ENCODE measurements at regions not wholly inside any gene's neighbourhood (a gene's known extent, or its start where the extent isn't known, plus 50 kb on each side); places are given as distances from the start of the nearest gene placed in this dataset.
"Not testable (repeated sequence)": the region's sequence is repeated elsewhere in the genome, so short reads cannot be mapped to it uniquely, and the experiment has no call there.

GRCh38 chr2:8500124-8501054, 181.5 kb upstream of the ID2 start:
- ATAC-seq (ENCODE audit: low read depth in 2 of 2), result no peak
- no peaks in the 10 kb centered on the region for H3K4me1 Mint-ChIP-seq

DNA sequence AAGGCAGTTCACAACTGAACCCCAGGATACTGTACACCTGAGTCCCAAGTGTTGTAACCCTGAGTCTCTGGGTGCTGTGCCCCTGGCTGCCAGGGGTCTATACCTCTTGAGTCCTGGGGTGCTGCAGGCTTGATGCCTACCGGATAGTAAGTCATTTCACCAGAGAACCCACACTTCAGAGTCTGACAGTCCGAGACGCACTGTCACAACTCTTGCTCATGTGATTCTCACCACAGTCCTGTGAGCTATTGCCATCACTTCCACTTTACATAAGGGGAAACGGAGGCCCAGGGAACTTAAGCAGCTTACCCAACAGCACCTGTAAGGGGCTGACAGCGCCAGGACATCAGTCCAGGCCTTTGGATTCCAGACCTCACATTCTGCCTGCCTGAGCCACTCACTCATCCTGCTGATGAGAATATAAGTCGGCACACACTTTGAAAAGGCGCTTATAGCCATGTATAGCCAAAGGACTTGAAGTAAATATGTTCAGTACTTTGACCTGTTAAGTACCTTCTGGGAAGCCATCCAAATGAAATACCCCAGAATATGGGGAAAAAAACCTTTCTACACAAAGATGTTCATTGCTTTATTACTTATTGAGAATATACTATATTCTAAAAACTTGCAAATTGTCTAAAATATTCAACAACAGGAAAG, 180.7 kb upstream of the ID2 start:
- Mint-ChIP-seq H3K27ac (no peak overlapping the region), H3K9me3 (no peaks in the 10 kb centered on the region)

More at GRCh38 chr2:8500124-8501054, 181.5 kb upstream of the ID2 start:
- no peaks in the 10 kb centered on the region for H3K9me3 Mint-ChIP-seq
- H3K27ac Mint-ChIP-seq, result no peak overlapping the region
- H3K36me3 Mint-ChIP-seq, result no peaks in the 10 kb centered on the region
- no peak for DNase-seq
- H3K27me3 Mint-ChIP-seq, result peaks cover 77 to 84% (median 83%) of the 10 kb centered on the region in 3 donors
- no peak overlapping the region for H3K4me3 Mint-ChIP-seq

GRCh38 chr2:8502316-8502715, 179.5 kb upstream of the ID2 start:
- H3K27me3 Mint-ChIP-seq, result peaks cover 76 to 82% (median 79%) of the 10 kb centered on the region in 3 donors
- no peak overlapping the region for H3K27ac Mint-ChIP-seq
- DNase-seq (no peak), ATAC-seq (ENCODE audit: low read depth in 2 of 2) (no peak)
- no peak overlapping the region for H3K4me3 Mint-ChIP-seq
- no peaks in the 10 kb centered on the region for H3K9me3 Mint-ChIP-seq
- no peaks in the 10 kb centered on the region for H3K4me1 Mint-ChIP-seq
- H3K36me3 Mint-ChIP-seq, result no peaks in the 10 kb centered on the region

More for the DNA sequence above, 180.7 kb upstream of the ID2 start:
- ATAC-seq (ENCODE audit: low read depth in 2 of 2), result no peak
- no peaks in the 10 kb centered on the region for H3K4me1 Mint-ChIP-seq
- peaks cover 77 to 82% (median 81%) of the 10 kb centered on the region in 3 donors for H3K27me3 Mint-ChIP-seq
- DNase-seq, result no peak
- H3K4me3 Mint-ChIP-seq, result no peak overlapping the region
- no peaks in the 10 kb centered on the region for H3K36me3 Mint-ChIP-seq

- ATAC-seq (ENCODE audit: low read depth in 2 of 2) (no peak), DNase-seq (no peak)
- peaks cover 5 to 9% of the 10 kb centered on the region in 2 donors for H3K36me3 Mint-ChIP-seq
- peaks cover 71 to 81% (median 75%) of the 10 kb centered on the region in 3 donors for H3K27me3 Mint-ChIP-seq
- H3K4me3 Mint-ChIP-seq, result no peak overlapping the region
- no peak overlapping the region for H3K27ac Mint-ChIP-seq
- H3K9me3 Mint-ChIP-seq, result peaks cover 7 to 21% (median 9%) of the 10 kb centered on the region in 7 donors
- H3K4me1 Mint-ChIP-seq, result no peaks in the 10 kb centered on the region
Measured at GRCh38 chr2:8505311-8505920, 176.4 kb upstream of the ID2 start.

DNA sequence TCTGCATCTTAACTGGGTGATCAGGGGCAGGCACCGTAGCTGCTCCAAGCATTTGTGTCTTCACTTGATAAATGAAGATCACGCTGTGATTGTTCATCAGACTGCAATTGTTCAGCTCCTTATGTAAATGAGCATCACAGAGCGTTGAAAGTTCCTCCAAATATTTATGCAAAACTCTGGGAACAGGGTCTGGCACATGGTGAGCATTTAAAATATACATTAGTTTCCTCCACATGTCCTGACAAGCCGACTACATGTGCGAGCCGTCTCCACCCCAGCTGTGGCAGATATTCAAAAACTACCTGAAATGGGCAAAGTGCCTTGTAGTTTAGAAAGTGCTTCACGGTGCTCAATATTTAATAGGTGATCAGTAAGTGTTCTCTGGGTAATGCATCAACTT, 175.1 kb upstream of the ID2 start:
- peaks cover 73 to 88% (median 80%) of the 10 kb centered on the region in 3 donors for H3K27me3 Mint-ChIP-seq
- peaks cover 5 to 12% of the 10 kb centered on the region in 2 donors for H3K36me3 Mint-ChIP-seq
- no peak overlapping the region for H3K4me3 Mint-ChIP-seq
- DNase-seq (no peak), ATAC-seq (ENCODE audit: low read depth in 2 of 2) (no peak)
- peaks cover 7 to 25% (median 12%) of the 10 kb centered on the region in 7 donors for H3K9me3 Mint-ChIP-seq
- H3K27ac Mint-ChIP-seq, result no peak overlapping the region
- no peaks in the 10 kb centered on the region for H3K4me1 Mint-ChIP-seq

DNA sequence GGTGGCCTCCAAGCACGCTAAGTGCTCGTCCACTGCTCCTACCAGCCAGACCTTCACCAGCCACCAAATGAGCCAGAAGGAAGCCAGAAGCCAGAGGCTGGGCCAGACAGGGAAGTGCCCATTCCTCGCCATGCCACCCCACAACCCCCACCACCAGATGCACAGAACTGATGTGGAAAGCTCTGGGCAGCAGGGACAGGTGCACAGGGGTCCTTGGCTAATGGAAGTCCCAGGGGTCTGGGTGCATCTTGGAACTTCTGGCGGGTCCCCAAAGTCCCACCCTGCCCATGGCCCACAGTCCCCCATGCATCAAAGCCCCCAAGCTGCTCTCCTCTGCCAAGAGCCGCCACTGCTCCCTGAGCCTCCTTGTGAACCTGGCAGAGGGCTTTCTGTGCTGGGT, 173.1 kb upstream of the ID2 start:
- Mint-ChIP-seq H3K4me1 (peaks cover 0 to 5% (median 5%) of the 10 kb centered on the region in 3 donors), H3K9me3 (peaks cover 14 to 38% (median 18%) of the 10 kb centered on the region in 7 donors), H3K4me3 (no peak overlapping the region), H3K36me3 (peaks cover 9 to 21% of the 10 kb centered on the region in 2 donors), H3K27ac (no peak overlapping the region), H3K27me3 (peaks cover 74 to 93% (median 89%) of the 10 kb centered on the region in 3 donors)
- DNase-seq, result no peak
- no peak for ATAC-seq (ENCODE audit: low read depth in 2 of 2)

DNA sequence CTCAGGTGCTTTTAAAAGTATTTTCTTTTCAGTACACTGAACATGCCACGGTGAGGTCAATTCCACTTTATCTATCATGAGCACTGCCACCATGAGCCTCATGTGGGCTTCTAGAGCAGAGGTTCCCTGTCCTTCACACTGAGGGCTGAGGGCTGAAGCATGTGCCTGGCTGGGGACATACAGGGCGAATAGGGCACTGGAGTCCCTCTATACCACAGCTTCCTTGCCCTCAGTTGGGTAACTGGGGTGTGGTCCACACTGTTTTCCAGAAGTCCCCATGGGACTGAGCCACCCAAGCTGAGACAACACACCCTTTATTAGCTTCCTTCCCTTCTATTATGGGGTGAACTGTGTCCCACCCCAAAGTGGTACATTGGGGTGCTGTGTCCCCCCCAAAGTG, 172.2 kb upstream of the ID2 start:
- H3K4me3 Mint-ChIP-seq, result no peak overlapping the region
- H3K4me1 Mint-ChIP-seq, result peaks cover 6 to 9% (median 8%) of the 10 kb centered on the region in 3 donors
- peaks cover 9 to 22% of the 10 kb centered on the region in 2 donors for H3K36me3 Mint-ChIP-seq
- peaks cover 20 to 46% (median 26%) of the 10 kb centered on the region in 7 donors for H3K9me3 Mint-ChIP-seq
- H3K27ac Mint-ChIP-seq, result no peak overlapping the region
- ATAC-seq (ENCODE audit: low read depth in 2 of 2) (no peak), DNase-seq (no peak)
- H3K27me3 Mint-ChIP-seq, result peaks cover 73 to 93% (median 90%) of the 10 kb centered on the region in 3 donors

DNA sequence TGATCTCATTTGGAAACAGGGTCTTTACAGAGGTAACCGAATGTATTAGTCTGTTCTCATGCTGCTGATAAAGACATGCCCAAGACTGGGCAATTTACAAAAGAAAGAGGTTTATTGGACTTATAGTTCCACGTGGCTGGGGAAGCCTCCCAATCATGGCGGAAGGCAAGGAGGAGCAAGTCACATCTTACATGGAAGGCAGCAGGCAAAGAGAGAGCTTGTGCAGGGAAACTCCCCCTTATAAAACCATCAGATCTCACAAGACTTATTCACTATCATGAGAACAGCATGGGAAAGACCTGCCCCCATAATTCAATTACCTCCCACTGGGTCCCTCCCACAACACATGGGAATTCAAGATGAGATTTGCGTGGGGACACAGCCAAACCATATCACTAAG, 171.8 kb upstream of the ID2 start:
- peaks cover 9 to 22% of the 10 kb centered on the region in 2 donors for H3K36me3 Mint-ChIP-seq
- peaks cover 21 to 51% (median 28%) of the 10 kb centered on the region in 7 donors for H3K9me3 Mint-ChIP-seq
- H3K27me3 Mint-ChIP-seq, result peaks cover 77 to 97% (median 93%) of the 10 kb centered on the region in 3 donors
- not testable (repeated sequence) for H3K4me3 Mint-ChIP-seq; DNase-seq; ATAC-seq (ENCODE audit: low read depth in 2 of 2); H3K27ac Mint-ChIP-seq
- H3K4me1 Mint-ChIP-seq, result peaks cover 11 to 13% (median 12%) of the 10 kb centered on the region in 3 donors

DNA sequence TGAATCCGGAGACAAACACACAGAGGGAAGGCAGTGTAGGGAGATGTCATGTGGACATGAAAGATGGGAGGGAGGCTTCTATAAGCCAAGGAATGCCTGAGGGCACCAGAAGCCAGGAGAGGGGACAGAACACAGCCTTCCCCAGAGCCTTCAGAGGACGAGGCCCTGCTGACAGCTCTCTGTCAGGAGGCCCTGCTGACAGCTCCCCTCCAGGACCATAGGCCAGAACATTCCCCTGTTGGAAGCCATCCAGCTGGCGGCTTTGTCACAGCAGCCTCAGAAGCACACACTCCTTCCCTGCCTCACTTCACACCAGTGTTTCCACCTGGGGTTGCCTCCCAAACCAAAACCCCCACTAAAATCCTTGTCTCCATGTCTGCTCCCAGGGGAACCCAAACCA, 171.3 kb upstream of the ID2 start:
- no peak for DNase-seq
- H3K9me3 Mint-ChIP-seq, result peaks cover 21 to 53% (median 28%) of the 10 kb centered on the region in 7 donors
- no peak overlapping the region for H3K27ac Mint-ChIP-seq
- peaks cover 82 to 97% (median 93%) of the 10 kb centered on the region in 3 donors for H3K27me3 Mint-ChIP-seq
- H3K4me3 Mint-ChIP-seq, result no peak overlapping the region
- H3K4me1 Mint-ChIP-seq, result peaks cover 15 to 18% (median 17%) of the 10 kb centered on the region in 3 donors
- peaks cover 9 to 22% of the 10 kb centered on the region in 2 donors for H3K36me3 Mint-ChIP-seq
- no peak for ATAC-seq (ENCODE audit: low read depth in 2 of 2)

GRCh38 chr2:8511868-8512612, 169.8 kb upstream of the ID2 start:
- no peak for DNase-seq
- H3K4me3 Mint-ChIP-seq, result no peak overlapping the region
- H3K4me1 Mint-ChIP-seq, result peaks cover 18 to 26% (median 24%) of the 10 kb centered on the region in 3 donors
- H3K27me3 Mint-ChIP-seq, result peaks cover 78 to 95% (median 88%) of the 10 kb centered on the region in 3 donors
- no peak overlapping the region for H3K27ac Mint-ChIP-seq
- H3K9me3 Mint-ChIP-seq, result peaks cover 21 to 53% (median 28%) of the 10 kb centered on the region in 7 donors
- H3K36me3 Mint-ChIP-seq, result peaks cover 9 to 22% of the 10 kb centered on the region in 2 donors
- ATAC-seq (ENCODE audit: low read depth in 2 of 2), result no peak

DNA sequence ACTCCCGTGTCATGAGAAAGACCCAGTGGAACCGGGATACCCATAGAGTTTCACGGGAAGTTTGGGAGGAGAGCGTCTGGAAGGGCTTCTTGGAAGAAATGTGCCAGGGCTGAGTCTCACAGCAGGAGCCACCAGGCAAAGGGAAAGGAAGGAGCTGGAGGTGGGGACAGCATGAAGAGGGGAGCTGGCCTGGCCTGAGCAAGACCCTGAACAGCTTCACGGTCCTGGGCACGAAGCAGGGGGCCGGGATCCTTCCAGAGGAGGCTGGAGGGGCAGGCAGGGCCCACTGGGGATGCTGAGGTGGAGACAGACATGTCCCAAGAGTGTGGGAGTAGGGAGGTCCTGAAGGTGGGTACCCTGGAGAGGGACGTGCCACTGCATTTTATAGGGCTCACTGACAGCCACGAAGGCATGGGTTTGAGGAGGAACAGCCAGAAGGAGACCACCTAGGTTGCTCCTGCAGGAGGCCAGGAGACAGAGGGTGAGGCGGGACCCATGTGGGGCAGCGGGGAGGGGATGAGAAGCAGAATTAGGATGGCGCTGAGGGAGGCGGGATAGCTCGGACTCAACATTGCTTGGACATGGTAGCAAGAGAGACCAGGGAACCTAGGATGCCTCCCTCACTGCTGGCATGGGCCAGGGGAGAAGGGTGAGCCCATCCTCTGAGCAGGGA, 168.1 kb upstream of the ID2 start:
- H3K27me3 Mint-ChIP-seq, result peaks cover 70 to 89% (median 85%) of the 10 kb centered on the region in 3 donors
- H3K27ac Mint-ChIP-seq, result peak overlapping the region in 1 of 6 donors; percentile 69
- peaks cover 18 to 26% (median 24%) of the 10 kb centered on the region in 3 donors for H3K4me1 Mint-ChIP-seq
- peaks cover 17 to 46% (median 25%) of the 10 kb centered on the region in 7 donors for H3K9me3 Mint-ChIP-seq
- peak overlapping the region in 3 of 8 donors; percentile 45 to 74 (median 46) for H3K4me3 Mint-ChIP-seq
- DNase-seq, result no peak
- peaks cover 9 to 22% of the 10 kb centered on the region in 2 donors for H3K36me3 Mint-ChIP-seq
- no peak for ATAC-seq (ENCODE audit: low read depth in 2 of 2)

DNA sequence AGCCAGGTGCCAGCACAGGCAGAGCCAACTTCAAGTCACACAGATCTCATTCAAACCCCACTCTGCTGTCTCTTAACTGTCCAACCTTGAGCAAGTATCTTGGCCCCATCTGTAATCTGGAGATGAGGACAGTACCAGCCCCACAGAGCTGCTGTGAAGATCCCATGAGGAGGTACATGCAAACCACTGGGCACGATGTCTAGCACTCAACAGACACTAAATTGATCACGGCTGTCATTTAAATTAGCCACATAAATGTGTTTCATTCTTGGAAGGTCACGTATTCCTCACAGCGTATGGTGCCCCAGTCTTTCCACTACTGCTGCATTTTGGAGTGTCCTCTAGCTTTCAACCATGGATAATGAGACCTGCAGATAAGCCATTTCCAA, 167.6 kb upstream of the ID2 start:
- peaks cover 72 to 88% (median 85%) of the 10 kb centered on the region in 3 donors for H3K27me3 Mint-ChIP-seq
- no peak for DNase-seq
- ATAC-seq (ENCODE audit: low read depth in 2 of 2), result no peak
- H3K9me3 Mint-ChIP-seq, result peaks cover 17 to 43% (median 22%) of the 10 kb centered on the region in 7 donors
- H3K4me3 Mint-ChIP-seq, result peak overlapping the region in 3 of 8 donors; percentile 13 to 69 (median 45)
- no peak overlapping the region for H3K27ac Mint-ChIP-seq
- H3K4me1 Mint-ChIP-seq, result peaks cover 18 to 26% (median 24%) of the 10 kb centered on the region in 3 donors
- H3K36me3 Mint-ChIP-seq, result peaks cover 9 to 22% of the 10 kb centered on the region in 2 donors
